ENCODE measurements at regions not wholly inside any gene's neighbourhood (a gene's known extent, or its start where the extent isn't known, plus 50 kb on each side); places are given as distances from the start of the nearest gene placed in this dataset.
"Not testable (repeated sequence)": the region's sequence is repeated elsewhere in the genome, so short reads cannot be mapped to it uniquely, and the experiment has no call there.

GRCh38 chr22:25420925-25421904 lies 143.3 kb upstream of the GRK3 start:
- DNase-seq, result no peak

GRCh38 chr22:25426530-25427308 lies 137.8 kb upstream of the GRK3 start:
- DNase-seq, result not testable (repeated sequence)

GRCh38 chr22:25431637-25432342 lies 132.7 kb upstream of the GRK3 start:
- DNase-seq, result not testable (repeated sequence)

DNA sequence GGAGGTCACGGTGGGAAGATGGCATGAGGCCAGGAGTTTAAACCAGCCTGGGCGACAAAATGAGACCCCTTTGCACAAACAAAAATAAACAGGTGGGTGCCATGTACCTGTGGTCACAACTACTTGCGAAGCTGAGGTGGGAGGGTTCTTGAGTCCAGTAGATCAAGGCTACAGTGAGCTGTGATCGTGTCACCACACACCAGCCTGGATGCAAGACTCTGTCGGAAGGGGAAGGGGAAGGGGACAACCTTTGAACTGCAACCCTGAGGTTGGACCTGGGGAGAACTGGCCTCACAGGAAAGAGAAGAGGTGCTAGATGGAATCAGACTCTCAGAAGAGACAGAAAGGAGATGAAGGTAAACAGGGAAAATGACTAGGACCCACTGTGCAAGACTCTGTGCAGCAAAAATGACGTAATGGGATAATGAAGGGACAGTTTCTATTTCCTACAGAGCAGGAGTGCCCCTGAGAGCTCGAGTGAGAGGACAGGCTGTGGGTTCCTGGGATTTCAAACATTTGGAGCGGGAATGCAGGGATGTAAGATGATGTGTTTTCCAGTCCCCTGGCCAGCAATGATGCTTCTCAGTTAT lies 131.0 kb upstream of the GRK3 start:
- DNase-seq, result not testable (repeated sequence)

DNA sequence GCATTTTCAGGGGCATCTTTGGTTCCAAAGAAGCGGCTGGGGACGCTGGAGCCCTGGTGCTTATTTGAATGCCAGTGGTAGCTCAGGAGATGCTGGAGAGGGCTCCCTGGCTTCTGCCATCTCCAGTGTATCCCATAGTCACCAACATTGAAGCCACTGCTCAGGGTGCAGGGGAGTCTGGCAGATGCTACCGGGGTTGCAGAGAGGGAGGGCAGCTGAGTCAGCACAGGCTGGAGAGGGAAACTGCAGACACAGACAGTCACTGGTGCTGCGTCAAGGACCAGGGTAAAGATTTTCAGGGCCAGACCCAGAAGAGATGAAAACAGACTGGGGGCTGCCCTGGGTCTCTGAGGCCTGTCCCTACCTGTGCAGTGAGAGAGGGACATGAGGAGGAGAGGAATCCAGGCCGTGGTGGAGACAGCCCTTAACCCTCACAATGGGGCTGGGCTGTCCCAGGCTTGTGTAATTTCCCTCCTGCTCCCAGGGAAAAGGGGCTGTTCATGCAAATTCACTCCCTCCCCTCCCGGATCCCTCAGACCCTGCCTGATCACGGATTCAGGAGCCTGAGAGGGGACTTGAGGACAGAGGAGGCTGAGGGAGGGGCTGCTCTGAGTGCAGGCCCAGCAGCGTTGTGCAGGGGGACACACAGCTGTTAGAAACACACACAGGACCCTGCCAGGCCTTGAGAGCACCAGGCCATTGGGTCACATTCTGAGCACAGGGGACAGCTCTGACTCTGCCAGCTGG lies 126.9 kb upstream of the GRK3 start:
- no peak for DNase-seq

DNA sequence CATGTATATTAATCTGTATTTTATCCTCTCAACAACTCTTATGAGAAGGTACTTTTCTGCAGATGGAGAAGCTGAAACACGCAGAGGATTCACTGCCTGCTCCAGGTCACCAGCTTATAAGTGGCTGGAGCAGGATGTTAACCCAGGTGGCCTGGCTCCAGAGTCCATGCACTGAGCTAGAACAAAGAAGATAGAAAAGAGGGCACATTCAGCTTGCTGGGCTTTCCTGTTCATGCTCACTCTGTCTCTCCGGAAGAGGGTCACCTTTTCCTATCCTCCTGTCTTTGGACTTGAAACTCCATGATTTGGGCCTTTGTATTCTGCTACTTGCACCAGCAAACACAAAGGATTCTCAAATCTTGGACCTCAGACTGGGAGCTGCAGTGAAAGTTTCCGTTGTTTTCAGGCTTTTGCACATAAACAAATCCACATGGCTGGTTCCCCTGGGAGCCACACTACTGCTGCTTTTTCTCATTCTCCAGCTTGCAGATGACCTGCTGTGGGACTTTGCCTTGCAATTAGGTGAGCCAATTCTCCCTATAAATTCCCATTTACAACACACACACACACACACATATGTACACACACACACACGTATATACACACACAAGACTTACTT lies 117.3 kb upstream of the GRK3 start:
- DNase-seq, result no peak

- peak; percentile 92 for DNase-seq
Observed at GRCh38 chr22:25447686-25448434, 116.6 kb upstream of the GRK3 start.

GRCh38 chr22:25448435-25449051 lies 115.9 kb upstream of the GRK3 start:
- no peak for DNase-seq

GRCh38 chr22:25449781-25450317 lies 114.6 kb upstream of the GRK3 start:
- DNase-seq, result no peak

GRCh38 chr22:25451480-25452114 lies 112.9 kb upstream of the GRK3 start:
- no peak for DNase-seq

GRCh38 chr22:25452116-25452700 lies 112.3 kb upstream of the GRK3 start:
- no peak for DNase-seq

- DNase-seq, result no peak
Observed at GRCh38 chr22:25453058-25453457, 111.4 kb upstream of the GRK3 start.

GRCh38 chr22:25453557-25453956 lies 110.9 kb upstream of the GRK3 start:
- no peak for DNase-seq

DNA sequence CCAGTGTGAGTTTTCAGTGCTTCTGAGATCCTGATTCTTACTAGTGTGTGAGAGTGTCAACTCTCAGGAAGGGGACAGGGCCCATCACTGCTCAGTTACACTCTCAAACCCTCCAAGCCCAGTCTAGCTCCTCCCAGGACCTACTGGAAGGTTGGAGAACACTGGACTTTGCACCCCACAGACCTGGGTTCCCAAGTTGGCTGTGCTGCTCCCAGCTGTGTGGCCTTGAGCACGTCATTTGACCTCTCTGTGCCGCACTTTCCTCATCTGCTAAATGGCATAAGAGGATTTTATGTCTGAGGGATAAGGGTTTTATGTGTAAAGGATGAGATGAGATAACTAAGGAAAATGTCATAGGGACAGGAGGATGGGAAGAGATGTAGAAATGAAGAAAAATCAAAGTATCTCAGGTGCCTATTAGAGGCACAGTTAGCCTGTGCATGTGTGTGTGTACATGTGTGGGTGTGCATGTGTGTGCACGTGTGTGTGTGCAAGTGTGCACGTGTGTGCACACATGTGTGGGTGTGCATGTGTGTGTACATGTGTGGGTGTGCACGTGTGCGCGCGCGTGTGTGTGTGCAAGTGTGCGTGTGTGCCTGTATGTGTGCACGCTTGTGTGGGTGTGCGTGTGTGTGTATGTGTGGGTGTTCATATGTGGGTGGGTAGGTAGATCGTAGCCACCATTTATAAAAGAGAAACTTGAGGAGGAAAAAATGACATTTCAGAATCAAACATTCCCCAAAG lies 108.0 kb upstream of the GRK3 start:
- not testable (repeated sequence) for DNase-seq

GRCh38 chr22:25458631-25459030 lies 105.8 kb upstream of the GRK3 start:
- DNase-seq, result not testable (repeated sequence)

GRCh38 chr22:25460682-25461081 lies 103.8 kb upstream of the GRK3 start:
- not testable (repeated sequence) for DNase-seq

DNA sequence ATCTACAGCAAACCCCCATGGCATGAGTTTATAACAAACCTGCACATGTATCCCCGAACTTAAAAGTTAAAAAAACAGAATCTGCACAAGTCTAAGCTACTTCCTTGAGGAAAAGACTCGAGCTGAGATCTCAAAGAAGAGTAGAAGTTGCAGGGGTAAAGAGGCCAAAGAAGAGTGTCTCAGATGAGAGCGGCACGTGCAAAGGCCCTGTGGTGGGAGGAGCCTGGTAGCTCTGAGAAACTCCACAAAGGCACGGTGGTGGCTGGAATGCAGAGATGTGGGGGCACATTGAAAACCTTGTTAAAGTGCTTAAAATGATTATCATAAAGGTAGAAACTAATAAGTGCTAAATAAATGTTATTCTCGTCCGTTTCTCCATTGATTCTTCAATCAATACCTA lies 103.2 kb upstream of the GRK3 start:
- DNase-seq, result no peak
